Osteocyte (in vitro differentiated cells): ENCODE measurements at regions not wholly inside any gene's neighbourhood (a gene's known extent, or its start where the extent isn't known, plus 50 kb on each side); places are given as distances from the start of the nearest gene placed in this dataset.

Source experiments
- DNase-seq: peaks from one replicate; pipeline ENCODE4 v3.0.0; 2021; ENCODE audit warnings: mixed read lengths; ENCODE audit not compliant: unreplicated experiment; ENCODE audit errors: extremely low spot score
- H3K27ac Mint-ChIP-seq: one replicate; pipeline ENCODE4 v1.8.0; 2021; ENCODE audit warnings: mild to moderate bottlenecking, mixed read lengths; ENCODE audit not compliant: unreplicated experiment
- H3K27me3 Mint-ChIP-seq: one replicate; pipeline ENCODE4 v1.8.0; 2021; ENCODE audit warnings: mixed read lengths; ENCODE audit not compliant: unreplicated experiment
- H3K36me3 Mint-ChIP-seq: one replicate; pipeline ENCODE4 v1.8.0; 2021; ENCODE audit warnings: mixed read lengths; ENCODE audit not compliant: unreplicated experiment
- H3K4me1 Mint-ChIP-seq: one replicate; pipeline ENCODE4 v1.8.0; 2021; ENCODE audit warnings: mixed read lengths; ENCODE audit not compliant: unreplicated experiment
- H3K4me3 Mint-ChIP-seq: one replicate; pipeline ENCODE4 v1.8.0; 2021; ENCODE audit warnings: mild to moderate bottlenecking, moderate library complexity, mixed read lengths; ENCODE audit not compliant: unreplicated experiment
- H3K9me3 Mint-ChIP-seq: one replicate; pipeline ENCODE4 v1.8.0; 2021; ENCODE audit warnings: mixed read lengths; ENCODE audit not compliant: unreplicated experiment
- CTCF ChIP-seq: fragments of 200-600 bp; sonication (generic); IDR thresholded peaks from 2 replicates; pipeline ENCODE4 v1.5.0; 2021; ENCODE audit warnings: antibody characterized with exemption, mild to moderate bottlenecking, moderate library complexity

GRCh38 chr13:24032674-24033073, 127.8 kb upstream of the SPATA13 start:
- H3K4me3 Mint-ChIP-seq, result no peak overlapping the region
- peak; percentile 2 for DNase-seq
- H3K9me3 Mint-ChIP-seq, result no peaks in the 10 kb centered on the region
- TF ChIP-seq CTCF, result no peak
- H3K27ac Mint-ChIP-seq, result no peak overlapping the region
- no peaks in the 10 kb centered on the region for H3K36me3 Mint-ChIP-seq
- H3K4me1 Mint-ChIP-seq, result peaks cover 13% of the 10 kb centered on the region
- peaks cover 28% of the 10 kb centered on the region for H3K27me3 Mint-ChIP-seq

- Mint-ChIP-seq H3K27ac (no peak overlapping the region), H3K9me3 (no peaks in the 10 kb centered on the region), H3K27me3 (peaks cover 26% of the 10 kb centered on the region), H3K36me3 (no peaks in the 10 kb centered on the region), H3K4me1 (peaks cover 13% of the 10 kb centered on the region), H3K4me3 (no peak overlapping the region)
- no peak for DNase-seq
- TF ChIP-seq CTCF, result no peak
Measured at GRCh38 chr13:24033527-24034302, 126.8 kb upstream of the SPATA13 start.

GRCh38 chr13:24035411-24035810, 125.1 kb upstream of the SPATA13 start:
- H3K9me3 Mint-ChIP-seq, result no peaks in the 10 kb centered on the region
- DNase-seq, result no peak
- TF ChIP-seq CTCF, result no peak
- no peak overlapping the region for H3K4me3 Mint-ChIP-seq
- no peak overlapping the region for H3K27ac Mint-ChIP-seq
- H3K36me3 Mint-ChIP-seq, result no peaks in the 10 kb centered on the region
- H3K4me1 Mint-ChIP-seq, result peaks cover 13% of the 10 kb centered on the region
- H3K27me3 Mint-ChIP-seq, result peaks cover 33% of the 10 kb centered on the region

GRCh38 chr13:24036115-24036514, 124.4 kb upstream of the SPATA13 start:
- DNase-seq, result no peak
- H3K27me3 Mint-ChIP-seq, result peaks cover 27% of the 10 kb centered on the region
- no peaks in the 10 kb centered on the region for H3K9me3 Mint-ChIP-seq
- no peak overlapping the region for H3K27ac Mint-ChIP-seq
- TF ChIP-seq CTCF, result no peak
- no peaks in the 10 kb centered on the region for H3K36me3 Mint-ChIP-seq
- peaks cover 13% of the 10 kb centered on the region for H3K4me1 Mint-ChIP-seq
- H3K4me3 Mint-ChIP-seq, result no peak overlapping the region

GRCh38 chr13:24038405-24038804, 122.1 kb upstream of the SPATA13 start:
- H3K4me3 Mint-ChIP-seq, result no peak overlapping the region
- H3K27ac Mint-ChIP-seq, result no peak overlapping the region
- H3K36me3 Mint-ChIP-seq, result no peaks in the 10 kb centered on the region
- peaks cover 17% of the 10 kb centered on the region for H3K27me3 Mint-ChIP-seq
- peaks cover 7% of the 10 kb centered on the region for H3K4me1 Mint-ChIP-seq
- no peak for TF ChIP-seq CTCF
- DNase-seq, result no peak
- no peaks in the 10 kb centered on the region for H3K9me3 Mint-ChIP-seq
